IPS DF 19.7 (cell line): ENCODE measurements at regions not wholly inside any gene's neighbourhood (a gene's known extent, or its start where the extent isn't known, plus 50 kb on each side); places are given as distances from the start of the nearest gene placed in this dataset.
"Not testable (repeated sequence)": the region's sequence is repeated elsewhere in the genome, so short reads cannot be mapped to it uniquely, and the experiment has no call there.

Source experiments
- DNase-seq: peaks from one replicate; pipeline ENCODE4 v3.0.0-alpha.2; 2013; ENCODE audit warnings: low read depth, low spot score

DNA sequence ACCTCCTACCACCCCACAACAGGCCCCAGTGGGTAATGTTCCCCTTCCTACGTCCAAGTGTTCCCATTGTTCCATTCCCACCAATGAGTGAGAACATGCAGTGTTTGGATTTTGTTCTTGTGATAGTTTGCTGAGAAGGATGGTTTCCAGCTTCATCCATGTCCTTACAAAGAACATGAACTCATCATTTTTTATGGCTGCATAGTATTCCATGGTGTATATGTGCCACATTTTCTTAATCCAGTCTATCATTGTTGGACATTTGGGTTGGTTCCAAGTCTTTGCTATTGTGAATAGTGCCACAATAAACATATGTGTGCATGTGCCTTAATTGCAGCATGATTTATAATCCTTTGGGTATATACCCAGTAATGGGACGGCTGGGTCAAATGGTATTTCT is 81.6 kb downstream of the P2RY10 start:
- DNase-seq, result not testable (repeated sequence)

DNA sequence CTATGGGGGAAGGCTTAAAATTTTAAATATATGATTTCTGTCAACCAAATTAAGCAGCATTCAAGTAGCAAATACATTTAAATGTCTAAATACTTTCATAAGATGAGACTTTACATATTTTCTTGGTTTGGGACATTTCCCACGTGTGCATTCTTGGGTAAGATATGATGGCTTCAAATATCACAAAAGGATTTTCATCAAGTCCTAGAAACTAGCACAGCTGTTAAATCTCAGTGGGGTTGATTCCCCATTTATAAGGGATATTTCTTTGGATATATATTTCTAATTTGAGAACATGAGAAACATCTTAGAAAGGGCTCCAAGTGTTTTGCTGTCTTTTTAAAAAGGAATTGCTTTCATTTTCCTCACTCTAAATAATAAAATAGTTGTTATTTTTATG is 90.2 kb downstream of the P2RY10 start:
- no peak for DNase-seq

DNA sequence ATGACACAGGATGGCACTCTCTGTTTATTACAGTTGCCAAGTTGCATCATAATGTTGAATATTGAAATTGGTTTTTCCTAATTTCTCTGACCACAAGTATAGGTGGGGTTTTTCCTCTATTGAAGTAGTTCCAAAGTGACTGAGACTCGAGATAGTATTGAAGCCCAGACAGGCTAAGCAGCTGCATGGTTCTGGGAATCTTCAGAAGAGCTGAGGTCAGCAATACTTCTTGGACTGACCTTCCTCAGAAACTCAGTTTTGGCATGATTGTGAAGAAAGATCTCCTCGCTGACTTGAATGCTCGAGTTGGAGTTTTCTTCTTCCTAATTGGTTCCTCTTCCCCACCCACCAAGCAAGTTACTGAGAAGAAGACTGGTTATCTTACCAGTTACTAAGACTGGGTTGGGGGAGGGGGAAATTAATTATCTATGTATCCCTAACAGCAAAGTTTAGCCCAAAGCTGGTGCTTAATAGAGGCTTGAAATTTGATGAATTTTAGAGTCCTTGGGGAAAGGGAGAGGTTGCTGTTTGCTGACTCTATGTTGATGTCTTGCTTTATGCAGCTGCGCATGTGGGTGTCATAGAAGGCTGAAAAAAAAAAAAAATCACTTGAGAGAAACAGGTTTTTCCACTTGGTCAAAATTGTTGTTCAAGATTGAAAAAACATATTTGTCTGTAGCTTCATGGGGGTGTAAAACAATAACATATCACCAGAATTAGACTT is 91.1 kb downstream of the P2RY10 start:
- DNase-seq, result no peak

DNA sequence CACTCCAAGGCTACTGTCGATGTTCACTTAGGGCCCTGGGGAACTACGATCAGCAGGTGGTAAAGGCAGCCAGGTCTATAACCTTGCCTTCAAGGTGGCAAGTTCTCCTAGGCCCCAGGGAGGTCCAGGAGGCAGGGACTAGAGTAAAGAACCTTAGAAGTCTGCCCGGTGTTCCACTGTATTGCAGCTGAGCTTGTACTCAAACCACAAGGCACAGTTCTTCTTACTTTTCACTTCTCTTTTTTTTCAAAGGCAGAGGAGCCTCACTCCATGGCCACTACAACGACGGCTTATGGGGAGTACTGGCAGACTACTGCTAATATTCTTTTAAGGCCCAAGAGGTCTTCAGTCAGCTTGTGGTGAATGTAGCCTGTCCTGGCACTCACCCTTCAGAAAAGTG is 78.8 kb upstream of the GPR174 start:
- no peak for DNase-seq

DNA sequence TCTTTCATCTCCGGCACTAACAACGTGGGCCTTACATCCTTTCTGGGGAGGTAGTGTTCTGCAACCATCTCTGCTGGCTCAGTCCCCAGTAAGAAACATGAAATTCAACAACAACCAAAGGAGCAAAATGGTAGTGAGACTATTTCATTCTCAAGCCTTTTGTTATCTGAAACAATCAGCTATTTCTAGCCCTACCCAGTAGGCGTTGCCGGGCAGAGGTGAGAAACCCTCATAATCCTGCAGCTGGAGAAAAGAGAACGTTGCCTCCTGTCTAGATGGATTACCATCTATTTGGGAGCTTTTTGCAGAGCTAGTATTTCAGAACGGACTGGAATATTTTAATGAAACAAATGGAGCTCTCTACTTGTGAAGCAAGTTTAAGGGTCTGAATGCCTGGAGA is 66.4 kb upstream of the GPR174 start:
- no peak for DNase-seq

DNA sequence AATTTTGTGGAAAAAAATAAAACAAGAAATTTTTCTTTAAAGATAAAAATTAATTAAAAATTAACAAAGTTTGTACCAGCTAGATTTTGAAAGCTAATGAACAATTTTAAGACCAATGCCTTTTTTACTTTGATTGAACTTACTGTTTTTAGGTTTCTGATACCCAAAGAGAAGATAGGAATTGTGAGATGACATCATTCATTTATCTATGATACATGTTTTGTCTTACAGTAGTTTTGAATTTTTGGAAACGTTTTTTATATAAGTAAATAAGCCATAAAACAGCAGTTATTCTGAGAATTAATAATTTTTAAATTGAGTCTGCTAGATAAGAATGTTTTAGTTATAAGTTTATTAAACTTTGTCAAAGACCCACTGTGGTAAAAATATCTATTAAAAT is 65.0 kb upstream of the GPR174 start:
- DNase-seq, result no peak

DNA sequence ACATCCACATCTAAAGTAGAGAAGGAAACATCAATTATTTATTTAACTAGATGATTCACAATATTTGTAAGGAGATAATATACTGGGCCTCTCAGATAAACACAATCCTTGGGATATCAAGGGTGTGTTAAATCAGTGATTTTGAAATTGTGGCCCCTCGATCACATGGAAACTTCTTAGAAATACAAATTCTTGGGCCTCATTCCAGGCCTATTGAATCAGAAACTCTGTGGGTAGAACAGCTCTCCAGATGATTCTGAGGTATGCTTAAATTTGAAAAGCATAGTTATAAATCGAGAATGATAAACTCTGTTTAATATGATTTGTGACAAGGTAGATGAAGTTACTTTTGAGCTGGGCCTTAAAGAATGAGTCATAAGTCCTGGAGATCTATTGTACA is 64.3 kb upstream of the GPR174 start:
- no peak for DNase-seq

DNA sequence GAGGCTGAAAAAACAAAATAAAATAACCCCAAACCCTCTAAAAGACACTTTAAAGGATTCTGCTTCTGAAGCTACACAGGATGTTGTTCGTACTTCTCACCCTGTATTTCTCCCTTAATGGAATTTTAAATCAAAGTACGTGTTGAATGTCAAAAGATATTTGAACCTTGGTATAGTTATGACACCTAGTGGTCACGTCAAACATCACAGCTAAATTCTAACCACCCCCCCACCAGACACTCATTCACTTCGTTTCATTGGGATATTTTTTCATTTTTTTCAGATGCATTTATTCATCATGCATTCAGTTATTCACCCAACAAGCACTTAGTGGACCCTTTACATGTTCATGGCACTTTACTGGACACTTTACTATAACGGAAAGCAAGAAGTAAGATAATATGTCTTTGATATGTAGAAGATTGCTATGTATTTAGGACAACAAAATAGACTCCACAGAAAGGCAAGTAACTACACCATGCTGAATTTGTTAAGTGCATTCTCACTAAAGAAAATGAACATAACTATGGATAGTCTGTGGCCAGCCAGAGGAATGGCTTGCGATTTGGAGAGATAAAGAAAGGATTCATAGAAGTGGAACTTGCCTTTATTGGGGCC is 62.5 kb upstream of the GPR174 start:
- peak; percentile 0 for DNase-seq

DNA sequence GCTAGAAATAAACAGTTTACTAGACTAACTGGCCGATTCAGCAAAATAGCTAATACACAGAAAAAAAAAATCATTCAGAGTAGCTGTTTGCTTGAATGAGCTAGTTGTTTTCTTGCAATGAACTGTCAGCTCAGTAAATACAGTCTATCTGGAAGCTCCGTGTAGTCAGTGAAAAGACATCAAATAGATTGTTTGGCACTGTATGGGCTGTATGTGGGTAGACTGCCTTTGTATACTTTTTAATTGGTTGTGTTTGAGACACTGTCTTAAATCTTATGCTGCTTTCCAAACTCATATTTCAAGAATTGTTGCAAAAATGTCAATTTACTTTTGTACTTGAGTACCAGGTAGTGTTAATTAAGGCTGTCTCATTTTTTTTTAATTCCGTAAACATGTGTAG is 61.6 kb upstream of the GPR174 start:
- no peak for DNase-seq

DNA sequence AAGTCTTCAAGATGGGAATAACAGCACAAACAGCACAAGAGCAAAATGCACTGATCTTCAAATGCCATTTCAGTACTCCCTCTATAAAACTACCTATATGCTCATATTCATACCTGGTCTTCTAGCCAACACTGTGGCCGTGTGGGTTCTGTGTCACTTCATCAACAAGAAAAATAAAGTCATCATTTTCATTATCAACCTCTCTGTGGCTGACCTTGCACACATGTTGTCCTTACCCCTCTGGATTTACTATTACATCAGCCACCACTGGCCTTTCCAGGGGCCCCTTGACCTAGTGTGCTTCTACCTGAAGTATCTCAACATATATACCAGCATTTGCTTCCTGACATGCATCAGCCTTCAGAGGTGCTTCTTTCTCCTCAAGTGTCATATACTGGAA is 59.6 kb upstream of the GPR174 start:
- no peak for DNase-seq

DNA sequence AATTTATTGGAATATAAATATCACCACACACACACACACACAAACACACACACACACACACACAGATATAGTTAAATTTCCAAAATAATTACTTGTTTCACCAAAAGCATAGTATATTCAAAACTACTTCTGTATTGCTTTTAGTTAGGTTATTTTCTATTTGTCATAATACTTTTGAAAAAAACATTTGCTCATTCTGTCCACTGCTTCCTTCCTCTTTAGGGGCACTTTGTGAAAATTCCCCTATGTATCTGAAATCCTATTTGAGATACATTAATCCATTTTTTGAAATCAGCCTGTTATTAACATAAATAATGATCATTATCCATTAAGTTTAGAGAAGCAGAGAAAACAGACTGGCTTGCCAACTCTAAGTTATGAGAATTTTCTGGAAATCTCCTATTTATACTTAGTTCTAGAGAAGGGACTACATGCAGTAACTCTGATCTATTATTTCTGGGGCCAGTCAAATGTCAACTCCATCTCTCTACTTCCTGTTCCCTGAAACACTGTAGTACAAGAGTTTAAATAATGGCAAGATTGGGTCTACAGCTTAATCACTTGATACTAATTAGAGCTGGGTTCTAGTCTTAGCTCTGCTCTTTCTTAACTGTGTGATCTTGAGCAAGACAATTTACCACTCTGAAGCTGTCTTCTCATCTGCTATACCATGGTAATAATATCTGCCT is 54.4 kb upstream of the GPR174 start:
- DNase-seq, result no peak

DNA sequence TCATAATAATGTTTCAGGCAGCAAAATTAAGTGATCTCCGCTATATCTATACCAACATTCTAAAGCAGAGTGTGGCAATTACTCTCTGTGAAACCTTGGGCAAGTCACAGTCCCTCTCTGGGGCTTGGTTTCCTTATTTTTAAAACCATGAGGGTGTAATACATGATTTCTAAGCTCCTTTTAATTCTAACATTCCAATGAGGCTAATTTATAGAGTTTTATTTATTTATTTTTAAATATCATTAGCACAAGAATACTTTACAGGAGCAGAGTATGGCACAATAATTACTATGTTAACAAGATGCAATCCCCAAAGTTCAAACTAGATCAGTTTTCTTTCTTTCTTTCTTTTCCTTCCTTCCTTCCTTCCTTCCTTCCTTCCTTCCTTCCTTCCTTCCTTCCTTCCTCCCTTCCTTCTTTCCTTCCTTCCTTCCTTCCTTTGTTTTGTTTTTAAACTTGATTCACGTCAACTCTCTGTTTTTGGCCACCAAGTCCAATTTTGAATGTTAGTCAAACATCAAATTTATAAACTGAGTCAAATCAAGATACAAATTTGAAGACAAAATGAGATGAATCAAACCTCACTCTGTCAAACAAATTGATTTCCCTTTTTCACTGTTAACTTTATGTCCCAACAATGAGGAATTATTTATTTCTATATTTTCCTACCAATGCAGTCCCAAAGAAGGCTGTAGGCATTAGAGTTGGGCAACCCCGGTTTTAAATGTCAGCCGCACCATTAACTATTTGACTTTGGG is 50.2 kb upstream of the GPR174 start:
- DNase-seq, result no peak
